ENCODE measurements at regions not wholly inside any gene's neighbourhood (a gene's known extent, or its start where the extent isn't known, plus 50 kb on each side); places are given as distances from the start of the nearest gene placed in this dataset.

GRCh38 chr3:18238332-18238731, 186.8 kb downstream of the SATB1 start:
- no peak for FAIRE-seq
- Histone ChIP-seq H3K27me3 (ENCODE audit: control insufficient read depth, extremely low read depth, insufficient read depth, low read length) (no peaks in the 10 kb centered on the region), H3K4me2 (ENCODE audit: control insufficient read depth, extremely low read depth, insufficient read depth, low read depth, low read length) (peak overlapping the region; percentile 76), H3K27ac (ENCODE audit: control insufficient read depth, insufficient read depth, low read length) (peak overlapping the region; percentile 87), H3K4me1 (ENCODE audit: control insufficient read depth, extremely low read depth, insufficient read depth, low read length) (peaks cover 58% of the 10 kb centered on the region), H3K9me1 (ENCODE audit: control insufficient read depth, extremely low read depth, insufficient read depth, low read length) (no peaks in the 10 kb centered on the region), H3K36me3 (ENCODE audit: control insufficient read depth in 2 of 2, extremely low read depth in 1 of 2, insufficient read depth in 2 of 2, low read length in 2 of 2) (no peaks in the 10 kb centered on the region), H3K79me2 (ENCODE audit: control insufficient read depth, insufficient read depth, low read length) (no peaks in the 10 kb centered on the region), H2AFZ (ENCODE audit: control insufficient read depth, low read length) (peak overlapping the region; percentile 14), H3K4me3 (ENCODE audit: control insufficient read depth in 2 of 3, extremely low read depth in 1 of 3, insufficient read depth in 2 of 3, low read depth in 1 of 3, low read length in 3 of 3) (no peak overlapping the region), H3K9ac (ENCODE audit: control insufficient read depth, extremely low read depth, insufficient read depth, low read length) (peak overlapping the region; percentile 49), H4K20me1 (ENCODE audit: control insufficient read depth, extremely low read depth, insufficient read depth, low read length) (no peaks in the 10 kb centered on the region), H3K9me3 (ENCODE audit: control insufficient read depth, low read depth, low read length) (no peaks in the 10 kb centered on the region)
- dilution Hi-C loops (cut with MboI; ENCODE audit: extremely low pct_ligation_motif_present, low sequenced_read_pairs), result no loop called here
- no peak for DNase-seq (ENCODE audit: low read depth, low spot score)
- no peak for TF ChIP-seq EZH2 (IDR thresholded peaks at IDR 0.05; ENCODE audit: low read length)
- TF ChIP-seq, protein P1, sequence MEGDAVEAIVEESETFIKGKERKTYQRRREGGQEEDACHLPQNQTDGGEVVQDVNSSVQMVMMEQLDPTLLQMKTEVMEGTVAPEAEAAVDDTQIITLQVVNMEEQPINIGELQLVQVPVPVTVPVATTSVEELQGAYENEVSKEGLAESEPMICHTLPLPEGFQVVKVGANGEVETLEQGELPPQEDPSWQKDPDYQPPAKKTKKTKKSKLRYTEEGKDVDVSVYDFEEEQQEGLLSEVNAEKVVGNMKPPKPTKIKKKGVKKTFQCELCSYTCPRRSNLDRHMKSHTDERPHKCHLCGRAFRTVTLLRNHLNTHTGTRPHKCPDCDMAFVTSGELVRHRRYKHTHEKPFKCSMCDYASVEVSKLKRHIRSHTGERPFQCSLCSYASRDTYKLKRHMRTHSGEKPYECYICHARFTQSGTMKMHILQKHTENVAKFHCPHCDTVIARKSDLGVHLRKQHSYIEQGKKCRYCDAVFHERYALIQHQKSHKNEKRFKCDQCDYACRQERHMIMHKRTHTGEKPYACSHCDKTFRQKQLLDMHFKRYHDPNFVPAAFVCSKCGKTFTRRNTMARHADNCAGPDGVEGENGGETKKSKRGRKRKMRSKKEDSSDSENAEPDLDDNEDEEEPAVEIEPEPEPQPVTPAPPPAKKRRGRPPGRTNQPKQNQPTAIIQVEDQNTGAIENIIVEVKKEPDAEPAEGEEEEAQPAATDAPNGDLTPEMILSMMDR (optimal IDR thresholded peaks at IDR 0.05 in 1 of 3, IDR thresholded peaks at IDR 0.05 in 1 of 3, conservative IDR thresholded peaks at IDR 0.05 in 1 of 3; ENCODE audit: extremely low read depth in 1 of 3, insufficient read depth in 2 of 3, low read length in 3 of 3), result no peak

- Histone ChIP-seq H3K27me3 (ENCODE audit: control insufficient read depth, extremely low read depth, insufficient read depth, low read length) (no peaks in the 10 kb centered on the region), H3K4me1 (ENCODE audit: control insufficient read depth, extremely low read depth, insufficient read depth, low read length) (peaks cover 63% of the 10 kb centered on the region), H3K9me1 (ENCODE audit: control insufficient read depth, extremely low read depth, insufficient read depth, low read length) (no peaks in the 10 kb centered on the region), H3K36me3 (ENCODE audit: control insufficient read depth in 2 of 2, extremely low read depth in 1 of 2, insufficient read depth in 2 of 2, low read length in 2 of 2) (no peaks in the 10 kb centered on the region), H3K27ac (ENCODE audit: control insufficient read depth, insufficient read depth, low read length) (peak overlapping the region; percentile 87), H3K4me2 (ENCODE audit: control insufficient read depth, extremely low read depth, insufficient read depth, low read depth, low read length) (peak overlapping the region; percentile 76), H3K79me2 (ENCODE audit: control insufficient read depth, insufficient read depth, low read length) (no peaks in the 10 kb centered on the region), H3K9ac (ENCODE audit: control insufficient read depth, extremely low read depth, insufficient read depth, low read length) (no peak overlapping the region), H3K4me3 (ENCODE audit: control insufficient read depth in 2 of 3, extremely low read depth in 1 of 3, insufficient read depth in 2 of 3, low read depth in 1 of 3, low read length in 3 of 3) (peak overlapping the region in 1 of 3 experiments; percentile 8), H3K9me3 (ENCODE audit: control insufficient read depth, low read depth, low read length) (no peaks in the 10 kb centered on the region), H4K20me1 (ENCODE audit: control insufficient read depth, extremely low read depth, insufficient read depth, low read length) (no peaks in the 10 kb centered on the region), H2AFZ (ENCODE audit: control insufficient read depth, low read length) (peak overlapping the region; percentile 60)
- dilution Hi-C loops (cut with MboI; ENCODE audit: extremely low pct_ligation_motif_present, low sequenced_read_pairs), result no loop called here
- peak; percentile 97 for FAIRE-seq
- peak; percentile 60 for DNase-seq (ENCODE audit: low read depth, low spot score)
- TF ChIP-seq, protein P1 (optimal IDR thresholded peaks at IDR 0.05 in 1 of 3, IDR thresholded peaks at IDR 0.05 in 1 of 3, conservative IDR thresholded peaks at IDR 0.05 in 1 of 3; ENCODE audit: extremely low read depth in 1 of 3, insufficient read depth in 2 of 3, low read length in 3 of 3), result no peak
- TF ChIP-seq EZH2 (IDR thresholded peaks at IDR 0.05; ENCODE audit: low read length), result no peak
These were observed 187.7 kb downstream of the SATB1 start for GRCh38 chr3:18237251-18238005.
